ENCODE measurements at regions not wholly inside any gene's neighbourhood (a gene's known extent, or its start where the extent isn't known, plus 50 kb on each side); places are given as distances from the start of the nearest gene placed in this dataset.

- Histone ChIP-seq H3K27ac (no peak overlapping the region), H3K4me1 (ENCODE audit: low read depth) (no peaks in the 10 kb centered on the region), H3K36me3 (no peaks in the 10 kb centered on the region), H3K4me3 (no peak overlapping the region), H3K27me3 (no peaks in the 10 kb centered on the region), H3K9me3 (ENCODE audit: low read depth) (no peaks in the 10 kb centered on the region)
- peak; percentile 9 for TF ChIP-seq CTCF (IDR thresholded peaks at IDR 0.05; ENCODE audit: low read depth, low read length)
- DNase-seq (ENCODE audit: low read depth in 1 of 2, low spot score in 1 of 2), result peak in 1 of 2 donors; percentile 45
Observed at GRCh38 chr1:63087966-63088365, 234.4 kb upstream of the FOXD3 start.

DNA sequence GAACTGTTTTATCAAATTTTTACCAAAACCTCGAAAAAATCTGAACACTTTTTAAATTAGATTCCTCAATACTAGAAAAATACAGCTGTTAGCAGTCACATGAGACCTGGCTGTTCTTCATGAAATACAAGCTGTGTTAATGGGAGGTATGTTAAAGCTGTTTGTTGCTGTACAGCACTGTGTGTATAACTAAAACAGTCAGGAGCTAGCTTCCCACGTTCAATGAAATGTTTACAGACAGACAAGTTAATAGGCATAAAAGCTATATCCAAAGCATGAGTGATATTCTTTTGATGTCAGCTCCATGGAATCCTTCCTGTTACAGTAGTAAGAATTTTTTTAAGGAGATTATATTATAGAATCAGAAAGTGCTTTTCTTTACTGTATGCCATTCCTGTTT lies 223.2 kb upstream of the FOXD3 start:
- no peak for DNase-seq (ENCODE audit: low read depth in 1 of 2, low spot score in 1 of 2)
- H3K36me3 ChIP-seq, result no peaks in the 10 kb centered on the region
- H3K27me3 ChIP-seq, result peaks cover 3% of the 10 kb centered on the region
- no peak overlapping the region for H3K27ac ChIP-seq
- no peaks in the 10 kb centered on the region for H3K9me3 ChIP-seq (ENCODE audit: low read depth)
- H3K4me1 ChIP-seq (ENCODE audit: low read depth), result no peaks in the 10 kb centered on the region
- H3K4me3 ChIP-seq, result no peak overlapping the region
- TF ChIP-seq CTCF (IDR thresholded peaks at IDR 0.05; ENCODE audit: low read depth, low read length), result no peak

DNA sequence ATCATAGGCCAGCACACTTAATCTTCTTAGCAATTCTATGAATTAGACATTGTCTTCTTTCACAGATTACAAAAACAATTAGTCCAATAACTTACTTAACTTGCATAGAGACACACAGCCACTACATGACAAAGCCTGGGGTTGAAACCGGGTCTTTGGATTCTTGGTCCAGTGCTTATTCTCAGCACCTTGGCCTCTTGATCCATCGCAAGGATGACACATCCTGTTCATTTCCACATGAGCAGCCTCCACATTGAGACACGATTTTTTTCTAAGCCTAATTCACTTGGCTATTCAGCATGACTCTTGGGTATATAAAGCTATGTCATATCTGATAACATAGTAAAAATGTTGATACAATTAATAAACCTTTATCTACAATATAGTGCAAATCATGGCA lies 221.0 kb upstream of the FOXD3 start:
- no peaks in the 10 kb centered on the region for H3K4me1 ChIP-seq (ENCODE audit: low read depth)
- no peak for DNase-seq (ENCODE audit: low read depth in 1 of 2, low spot score in 1 of 2)
- H3K27ac ChIP-seq, result no peak overlapping the region
- TF ChIP-seq CTCF (IDR thresholded peaks at IDR 0.05; ENCODE audit: low read depth, low read length), result no peak
- no peaks in the 10 kb centered on the region for H3K36me3 ChIP-seq
- H3K9me3 ChIP-seq (ENCODE audit: low read depth), result no peaks in the 10 kb centered on the region
- H3K4me3 ChIP-seq, result no peak overlapping the region
- H3K27me3 ChIP-seq, result peaks cover 3% of the 10 kb centered on the region

GRCh38 chr1:63103682-63104081 lies 218.7 kb upstream of the FOXD3 start:
- H3K27ac ChIP-seq, result no peak overlapping the region
- peaks cover 3% of the 10 kb centered on the region for H3K27me3 ChIP-seq
- no peaks in the 10 kb centered on the region for H3K36me3 ChIP-seq
- H3K4me3 ChIP-seq, result no peak overlapping the region
- no peaks in the 10 kb centered on the region for H3K9me3 ChIP-seq (ENCODE audit: low read depth)
- no peaks in the 10 kb centered on the region for H3K4me1 ChIP-seq (ENCODE audit: low read depth)
- TF ChIP-seq CTCF (IDR thresholded peaks at IDR 0.05; ENCODE audit: low read depth, low read length), result no peak
- DNase-seq (ENCODE audit: low read depth in 1 of 2, low spot score in 1 of 2), result no peak

GRCh38 chr1:63107066-63107465 lies 215.3 kb upstream of the FOXD3 start:
- no peaks in the 10 kb centered on the region for H3K36me3 ChIP-seq
- no peak for DNase-seq (ENCODE audit: low read depth in 1 of 2, low spot score in 1 of 2)
- H3K4me1 ChIP-seq (ENCODE audit: low read depth), result no peaks in the 10 kb centered on the region
- H3K9me3 ChIP-seq (ENCODE audit: low read depth), result no peaks in the 10 kb centered on the region
- H3K27ac ChIP-seq, result no peak overlapping the region
- no peak for TF ChIP-seq CTCF (IDR thresholded peaks at IDR 0.05; ENCODE audit: low read depth, low read length)
- peaks cover 24% of the 10 kb centered on the region for H3K27me3 ChIP-seq
- H3K4me3 ChIP-seq, result no peak overlapping the region

DNA sequence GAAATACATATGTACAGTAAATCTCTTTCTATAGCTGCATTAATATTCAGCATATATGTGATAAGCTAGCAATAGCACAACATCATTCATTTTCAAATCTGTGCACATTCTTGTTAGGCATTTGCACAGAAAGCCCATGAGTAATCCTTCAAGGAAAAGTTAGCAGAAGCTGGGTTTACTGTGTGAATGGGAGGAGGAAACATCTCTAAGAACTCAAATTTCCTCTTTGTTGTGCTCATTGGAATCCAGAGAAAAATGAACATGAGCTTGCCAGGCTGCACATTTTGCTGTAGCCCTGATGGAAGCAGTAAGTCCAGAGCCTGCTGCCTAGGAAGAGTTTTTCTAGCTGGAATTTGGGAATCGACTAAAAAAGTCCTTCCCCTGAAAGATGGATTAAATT lies 214.2 kb upstream of the FOXD3 start:
- Histone ChIP-seq H3K4me3 (no peak overlapping the region), H3K9me3 (ENCODE audit: low read depth) (no peaks in the 10 kb centered on the region), H3K27ac (no peak overlapping the region), H3K4me1 (ENCODE audit: low read depth) (no peaks in the 10 kb centered on the region), H3K36me3 (no peaks in the 10 kb centered on the region), H3K27me3 (peaks cover 28% of the 10 kb centered on the region)
- no peak for TF ChIP-seq CTCF (IDR thresholded peaks at IDR 0.05; ENCODE audit: low read depth, low read length)
- peak in 1 of 2 donors; percentile 25 for DNase-seq (ENCODE audit: low read depth in 1 of 2, low spot score in 1 of 2)

All from cardiac muscle cell (in vitro differentiated cells and primary cell).